SU-DHL-6 (cell line): ENCODE measurements at regions not wholly inside any gene's neighbourhood (a gene's known extent, or its start where the extent isn't known, plus 50 kb on each side); places are given as distances from the start of the nearest gene placed in this dataset.

Source experiments
- H2AFZ ChIP-seq: fragments of 200-600 bp; sonication (generic); 2 replicates; pipeline ENCODE4 v1.6.1; 2014; ENCODE audit warnings: low read depth, mild to moderate bottlenecking, moderate library complexity, mixed read lengths, antibody characterized with exemption, low read length; ENCODE audit not compliant: severe bottlenecking
- H3F3A ChIP-seq: fragments of 200-600 bp; shearing (Covaris generic); 2 replicates; pipeline ENCODE4 v1.6.0; 2016; ENCODE audit warnings: antibody characterized with exemption, mild to moderate bottlenecking; ENCODE audit not compliant: insufficient read depth
- H3K27ac ChIP-seq: fragments of 200-600 bp; sonication (generic); 2 replicates; pipeline ENCODE4 v1.5.1; 2016; ENCODE audit warnings: low read depth, mild to moderate bottlenecking, low read length, moderate library complexity, mixed read lengths
- H3K27me3 ChIP-seq: fragments of 200-600 bp; sonication (generic), shearing (Covaris generic); 2 replicates; pipeline ENCODE4 v1.6.0; 2014; ENCODE audit warnings: mild to moderate bottlenecking, low read length
- H3K36me3 ChIP-seq: fragments of 200-600 bp; sonication (generic); 2 replicates; pipeline ENCODE4 v1.6.1; 2014; ENCODE audit warnings: mild to moderate bottlenecking, low read length, mixed read lengths
- H3K4me2 ChIP-seq: fragments of 300-600, 200-600 bp; shearing (Covaris generic), sonication (generic); 2 replicates; pipeline ENCODE4 v1.6.0; 2014; ENCODE audit warnings: low read length, low read depth, mild to moderate bottlenecking; ENCODE audit not compliant: poor library complexity, severe bottlenecking
- H3K4me3 ChIP-seq: fragments of 200-600 bp; sonication (generic); 2 replicates; pipeline ENCODE4 v1.5.1; 2014; ENCODE audit warnings: antibody characterized with exemption, low read length, mild to moderate bottlenecking, mixed read lengths; ENCODE audit not compliant: insufficient read depth, poor library complexity, severe bottlenecking
- H3K79me2 ChIP-seq: fragments of 200-600 bp; sonication (generic); 2 replicates; pipeline ENCODE4 v1.6.1; 2014; ENCODE audit warnings: mild to moderate bottlenecking, low read length, moderate library complexity; ENCODE audit not compliant: insufficient read depth
- H3K9ac ChIP-seq: fragments of 200-600 bp; sonication (generic); 2 replicates; pipeline ENCODE4 v1.7.0; 2014; ENCODE audit warnings: mild to moderate bottlenecking, low read length
- H3K9me2 ChIP-seq: fragments of 200-600 bp; sonication (generic); replicated peaks from 2 replicates; pipeline ENCODE4 v1.6.1; 2014; ENCODE audit warnings: low read length; ENCODE audit not compliant: insufficient read depth
- H3K9me3 ChIP-seq: fragments of 200-600 bp; sonication (generic); 2 replicates; pipeline ENCODE4 v1.6.1; 2014; ENCODE audit warnings: low read length, mixed read lengths; ENCODE audit not compliant: insufficient read depth
- H4K20me1 ChIP-seq: fragments of 200-600 bp; sonication (generic); 2 replicates; pipeline ENCODE4 v1.6.1; 2014; ENCODE audit warnings: low read depth, mild to moderate bottlenecking, antibody characterized with exemption, low read length, moderate library complexity, mixed read lengths
- EZH2phosphoT487 ChIP-seq: fragments of 200-600 bp; sonication (generic), shearing (Covaris generic); conservative IDR thresholded peaks from 2 replicates; pipeline ENCODE4 v1.6.1; 2018; ENCODE audit warnings: mild to moderate bottlenecking, antibody characterized with exemption, low read length, moderate library complexity, mixed read lengths
- TF ChIP-seq, protein P1 (sequence below): fragments of 200-600 bp; sonication (generic); IDR thresholded peaks from one replicate; pipeline ENCODE4 v1.5.1; 2017; ENCODE audit warnings: antibody characterized with exemption, mild to moderate bottlenecking, low read length, moderate library complexity; ENCODE audit not compliant: insufficient read depth, poor library complexity, severe bottlenecking

DNA sequence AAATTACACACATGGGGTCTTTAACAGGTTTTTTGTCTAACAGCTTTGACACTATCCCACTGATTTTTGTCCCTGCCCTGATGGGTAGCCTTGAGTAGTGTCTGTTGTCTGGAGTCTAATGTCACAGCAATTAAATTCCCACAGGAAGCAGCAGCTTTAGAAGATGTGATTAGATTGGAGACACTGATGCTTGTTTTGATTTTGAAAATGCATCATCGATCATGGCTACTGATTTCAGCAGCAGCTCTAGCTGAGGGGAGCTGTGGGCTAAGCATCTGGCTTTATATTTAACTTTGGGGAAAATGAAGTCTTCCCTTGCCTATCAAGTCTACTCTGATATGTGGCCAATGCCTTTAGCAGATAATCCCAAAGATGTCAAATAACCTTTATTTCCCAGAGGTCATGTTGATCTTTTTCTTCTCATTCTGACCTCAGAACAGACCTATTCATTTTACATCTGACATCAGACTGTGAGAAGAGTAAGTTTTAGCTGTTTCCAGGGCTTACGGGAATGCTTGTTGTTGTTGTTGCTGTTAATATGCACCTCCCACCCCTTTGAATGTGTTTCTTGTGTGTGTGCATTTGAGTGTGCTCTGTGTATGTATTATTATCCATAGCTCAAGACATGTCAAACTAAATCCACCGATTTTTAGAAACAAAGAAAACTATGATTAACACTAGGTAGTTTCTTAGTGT, 704.9 kb upstream of the NUDT12 start:
- no peaks in the 10 kb centered on the region for H3F3A ChIP-seq
- no peak for TF ChIP-seq EZH2phosphoT487
- TF ChIP-seq, protein P1, sequence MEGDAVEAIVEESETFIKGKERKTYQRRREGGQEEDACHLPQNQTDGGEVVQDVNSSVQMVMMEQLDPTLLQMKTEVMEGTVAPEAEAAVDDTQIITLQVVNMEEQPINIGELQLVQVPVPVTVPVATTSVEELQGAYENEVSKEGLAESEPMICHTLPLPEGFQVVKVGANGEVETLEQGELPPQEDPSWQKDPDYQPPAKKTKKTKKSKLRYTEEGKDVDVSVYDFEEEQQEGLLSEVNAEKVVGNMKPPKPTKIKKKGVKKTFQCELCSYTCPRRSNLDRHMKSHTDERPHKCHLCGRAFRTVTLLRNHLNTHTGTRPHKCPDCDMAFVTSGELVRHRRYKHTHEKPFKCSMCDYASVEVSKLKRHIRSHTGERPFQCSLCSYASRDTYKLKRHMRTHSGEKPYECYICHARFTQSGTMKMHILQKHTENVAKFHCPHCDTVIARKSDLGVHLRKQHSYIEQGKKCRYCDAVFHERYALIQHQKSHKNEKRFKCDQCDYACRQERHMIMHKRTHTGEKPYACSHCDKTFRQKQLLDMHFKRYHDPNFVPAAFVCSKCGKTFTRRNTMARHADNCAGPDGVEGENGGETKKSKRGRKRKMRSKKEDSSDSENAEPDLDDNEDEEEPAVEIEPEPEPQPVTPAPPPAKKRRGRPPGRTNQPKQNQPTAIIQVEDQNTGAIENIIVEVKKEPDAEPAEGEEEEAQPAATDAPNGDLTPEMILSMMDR = no peak
- H3K9ac ChIP-seq = no peak overlapping the region
- no peaks in the 10 kb centered on the region; the same call in 1 of the 2 replicates for H3K9me2 ChIP-seq
- no peaks in the 10 kb centered on the region for H4K20me1 ChIP-seq
- H2AFZ ChIP-seq = no peak overlapping the region
- H3K9me3 ChIP-seq = no peaks in the 10 kb centered on the region
- H3K27me3 ChIP-seq = no peaks in the 10 kb centered on the region
- no peaks in the 10 kb centered on the region for H3K79me2 ChIP-seq
- no peak overlapping the region for H3K4me2 ChIP-seq
- H3K36me3 ChIP-seq = no peaks in the 10 kb centered on the region
- no peak overlapping the region for H3K27ac ChIP-seq
- no peak overlapping the region for H3K4me3 ChIP-seq

DNA sequence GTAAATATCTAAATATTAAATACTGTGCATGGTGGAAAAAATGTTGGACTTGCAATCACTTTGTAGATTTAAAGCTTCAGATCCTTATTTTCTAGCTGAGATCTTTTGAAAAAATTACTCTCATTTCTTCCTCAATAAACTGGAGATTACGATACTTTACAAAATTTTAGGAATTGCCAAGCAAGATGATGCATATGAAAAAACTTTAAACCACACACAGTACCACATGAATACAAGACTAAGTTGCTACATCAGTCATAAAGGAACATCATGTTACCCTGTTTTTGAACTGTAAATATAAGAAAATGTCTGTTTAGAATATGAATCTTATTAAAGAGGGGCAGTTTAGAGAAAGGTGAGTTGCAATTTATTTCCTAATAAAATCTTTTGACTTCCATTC, 703.6 kb upstream of the NUDT12 start:
- TF ChIP-seq, protein P1 = no peak
- TF ChIP-seq EZH2phosphoT487 = no peak
- Histone ChIP-seq H3K9me2 (no peaks in the 10 kb centered on the region; the same call in 1 of the 2 replicates), H4K20me1 (no peaks in the 10 kb centered on the region), H3K27ac (no peak overlapping the region), H3K79me2 (no peaks in the 10 kb centered on the region), H3K4me3 (no peak overlapping the region), H3K9ac (no peak overlapping the region), H3K36me3 (no peaks in the 10 kb centered on the region), H3K27me3 (no peaks in the 10 kb centered on the region), H3K4me2 (no peak overlapping the region), H3F3A (no peaks in the 10 kb centered on the region), H3K9me3 (no peaks in the 10 kb centered on the region), H2AFZ (no peak overlapping the region)

DNA sequence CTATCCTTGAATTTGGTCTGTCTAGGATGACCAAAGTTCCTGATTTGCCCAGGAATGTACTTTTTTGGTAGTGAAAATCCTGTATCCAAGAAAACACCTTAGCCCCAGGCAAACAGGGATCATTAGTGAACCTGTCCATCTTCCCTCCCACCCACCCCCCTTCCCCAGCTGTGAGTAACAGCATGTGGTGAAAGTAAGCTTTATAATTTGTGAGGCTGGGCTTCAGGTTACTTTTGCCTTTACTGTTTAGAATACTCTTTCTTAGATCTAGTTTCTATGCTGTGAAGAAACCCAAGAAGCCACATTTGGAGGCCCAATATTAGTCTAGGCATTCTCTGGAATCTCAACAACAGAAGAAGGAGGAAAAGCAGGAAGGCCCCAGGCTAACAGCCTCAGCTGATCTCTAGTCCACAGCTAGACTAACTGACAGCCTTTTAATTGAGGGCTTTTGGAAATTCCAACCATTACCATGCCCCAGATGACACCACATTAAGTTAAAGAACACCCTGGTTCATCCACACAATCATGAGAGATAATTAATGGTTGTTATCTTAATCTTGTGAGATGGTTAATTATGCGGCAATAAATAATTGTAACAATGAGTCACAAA, 703.0 kb upstream of the NUDT12 start:
- no peaks in the 10 kb centered on the region for H4K20me1 ChIP-seq
- no peaks in the 10 kb centered on the region for H3K36me3 ChIP-seq
- H3K4me3 ChIP-seq = no peak overlapping the region
- H3K27ac ChIP-seq = no peak overlapping the region
- no peaks in the 10 kb centered on the region for H3K9me3 ChIP-seq
- H3K9me2 ChIP-seq = no peaks in the 10 kb centered on the region; the same call in 1 of the 2 replicates
- H2AFZ ChIP-seq = no peak overlapping the region
- TF ChIP-seq EZH2phosphoT487 = no peak
- TF ChIP-seq, protein P1 = no peak
- H3K79me2 ChIP-seq = no peaks in the 10 kb centered on the region
- no peak overlapping the region for H3K9ac ChIP-seq
- no peaks in the 10 kb centered on the region for H3K27me3 ChIP-seq
- no peak overlapping the region for H3K4me2 ChIP-seq
- no peaks in the 10 kb centered on the region for H3F3A ChIP-seq
